CD4-positive, alpha-beta T cell treated with Interferon gamma for 1 hour (primary cell): ENCODE measurements at regions not wholly inside any gene's neighbourhood (a gene's known extent, or its start where the extent isn't known, plus 50 kb on each side); places are given as distances from the start of the nearest gene placed in this dataset.
"Not testable (repeated sequence)": the region's sequence is repeated elsewhere in the genome, so short reads cannot be mapped to it uniquely, and the experiment has no call there.

Source experiments
- DNase-seq: peaks from one replicate; pipeline ENCODE4 v3.0.0-alpha.2; 2020

DNA sequence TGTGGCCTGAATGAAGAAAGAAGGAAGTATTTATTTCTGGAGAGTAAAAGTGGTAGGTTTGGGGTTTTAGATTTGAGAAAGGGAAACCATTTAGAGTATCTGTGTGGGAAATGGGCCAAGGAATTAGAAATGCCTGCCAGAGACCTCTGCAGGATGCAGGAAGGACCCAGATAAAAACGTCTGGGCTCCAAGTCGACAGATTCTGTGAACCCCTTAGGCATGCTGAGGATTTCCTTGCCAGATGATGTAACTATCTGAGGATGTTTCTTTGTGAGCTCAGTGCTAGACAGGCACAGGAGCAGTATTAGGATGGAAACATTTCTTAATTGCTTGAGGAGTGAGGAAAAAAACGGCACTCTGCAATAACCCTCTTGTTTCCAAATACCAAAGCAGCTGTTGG lies 251.8 kb upstream of the DMRT1 start:
- no peak for DNase-seq

GRCh38 chr9:591292-591691 lies 250.2 kb upstream of the DMRT1 start:
- no peak for DNase-seq

GRCh38 chr9:592225-592624 lies 249.3 kb upstream of the DMRT1 start:
- DNase-seq = no peak

- no peak for DNase-seq
Observed at GRCh38 chr9:592733-593132, 248.8 kb upstream of the DMRT1 start.

GRCh38 chr9:593809-594208 lies 247.7 kb upstream of the DMRT1 start:
- DNase-seq = no peak

GRCh38 chr9:596703-597102 lies 244.8 kb upstream of the DMRT1 start:
- DNase-seq = no peak

DNA sequence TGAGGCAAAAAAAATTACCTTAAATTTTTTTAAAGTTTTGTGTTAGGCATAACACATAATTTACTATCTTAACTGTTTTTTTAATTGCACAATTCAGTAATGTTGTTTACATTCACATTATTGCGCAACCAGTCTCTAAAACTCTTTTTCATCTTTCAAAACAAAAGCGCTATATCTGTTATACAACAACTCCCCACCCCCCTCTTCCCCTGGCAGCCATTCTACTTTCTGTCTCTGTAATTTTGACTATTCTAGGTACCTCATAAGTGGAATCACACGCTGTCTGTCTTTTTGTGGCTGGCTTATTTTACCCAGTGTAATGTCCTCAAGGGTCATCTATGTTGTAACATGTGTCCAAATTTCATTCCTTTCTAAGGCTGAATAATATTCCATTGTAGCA lies 241.5 kb upstream of the DMRT1 start:
- DNase-seq = no peak

DNA sequence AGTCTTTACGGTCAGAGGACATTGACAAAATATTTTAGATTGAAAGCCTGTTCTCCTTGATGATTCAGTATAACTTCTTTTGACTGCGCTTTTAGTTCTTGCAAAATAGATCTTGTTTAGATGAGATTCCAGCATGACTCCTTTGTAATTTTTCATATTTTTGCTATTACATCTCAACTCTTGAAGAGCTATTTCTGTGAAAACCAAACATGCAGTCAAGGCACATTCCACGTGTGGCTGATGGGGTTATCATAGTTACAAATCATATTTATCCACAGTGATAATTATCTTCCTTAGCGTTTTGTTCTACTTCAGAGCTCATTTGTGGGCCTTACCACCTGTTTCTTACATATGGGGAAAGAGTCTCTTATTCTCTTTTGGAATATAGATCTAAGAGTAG lies 238.8 kb upstream of the DMRT1 start:
- no peak for DNase-seq

DNA sequence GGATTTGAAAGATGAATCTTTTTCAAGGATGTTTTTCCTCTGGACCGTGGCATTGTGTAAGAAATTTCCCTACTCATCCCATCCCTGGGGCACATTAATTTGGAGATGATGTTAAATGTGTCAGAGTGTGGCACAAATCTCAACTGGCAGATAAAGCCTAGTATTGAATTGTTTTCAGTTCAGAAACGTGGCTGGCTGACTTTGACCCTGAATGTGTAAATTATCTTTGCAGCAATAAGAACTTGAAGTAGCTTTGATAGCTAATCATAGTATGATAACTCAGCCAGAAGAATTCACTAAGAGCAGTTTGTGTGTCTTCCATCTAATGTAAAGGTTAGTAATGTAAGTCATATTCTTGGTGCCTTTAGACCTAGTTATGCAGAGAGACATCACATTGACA lies 238.4 kb upstream of the DMRT1 start:
- no peak for DNase-seq

- DNase-seq = no peak
Observed at GRCh38 chr9:607417-607816, 234.1 kb upstream of the DMRT1 start.

- peak; percentile 47 for DNase-seq
Observed at GRCh38 chr9:613771-614347, 227.6 kb upstream of the DMRT1 start.

DNA sequence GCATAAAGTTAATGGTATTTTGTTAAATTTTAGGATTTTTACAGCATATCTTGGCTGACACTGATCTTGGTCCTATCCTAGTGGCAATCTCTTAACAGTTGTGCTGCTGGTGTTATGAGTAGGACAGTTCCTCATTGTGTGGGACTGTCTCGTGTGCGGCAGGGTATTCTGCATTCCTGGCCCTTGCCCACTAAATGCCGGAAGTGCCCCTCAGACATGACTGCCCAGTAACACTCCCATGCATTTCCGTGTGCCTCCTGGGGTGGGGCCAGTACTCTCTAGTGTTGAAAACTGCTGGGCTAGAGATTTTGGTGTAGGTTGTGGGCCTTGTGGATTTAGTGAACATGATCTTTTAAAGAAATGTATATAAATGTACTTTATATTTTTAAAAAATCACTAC lies 227.1 kb upstream of the DMRT1 start:
- no peak for DNase-seq

DNA sequence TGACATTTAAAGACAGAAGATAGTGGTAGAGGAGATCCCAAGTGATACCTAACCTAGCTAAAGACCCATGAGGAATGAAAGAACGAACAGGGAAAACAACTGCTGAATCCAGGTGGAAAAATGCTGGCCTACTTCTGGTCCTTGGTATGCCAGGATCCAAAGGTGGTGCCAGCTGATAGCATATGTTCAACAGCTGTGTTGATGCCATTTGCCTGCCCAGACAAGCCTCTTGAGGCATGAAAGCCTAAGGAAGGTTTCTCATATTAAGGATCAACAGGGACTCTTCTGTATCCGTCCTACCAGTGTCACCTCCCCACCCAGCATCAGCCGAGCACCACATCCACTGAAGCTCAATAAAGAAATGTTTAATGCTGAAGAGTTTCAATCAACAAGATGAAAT lies 225.7 kb upstream of the DMRT1 start:
- no peak for DNase-seq

GRCh38 chr9:616694-617093 lies 224.8 kb upstream of the DMRT1 start:
- no peak for DNase-seq

- no peak for DNase-seq
Observed at GRCh38 chr9:617445-618085, 223.9 kb upstream of the DMRT1 start.

DNA sequence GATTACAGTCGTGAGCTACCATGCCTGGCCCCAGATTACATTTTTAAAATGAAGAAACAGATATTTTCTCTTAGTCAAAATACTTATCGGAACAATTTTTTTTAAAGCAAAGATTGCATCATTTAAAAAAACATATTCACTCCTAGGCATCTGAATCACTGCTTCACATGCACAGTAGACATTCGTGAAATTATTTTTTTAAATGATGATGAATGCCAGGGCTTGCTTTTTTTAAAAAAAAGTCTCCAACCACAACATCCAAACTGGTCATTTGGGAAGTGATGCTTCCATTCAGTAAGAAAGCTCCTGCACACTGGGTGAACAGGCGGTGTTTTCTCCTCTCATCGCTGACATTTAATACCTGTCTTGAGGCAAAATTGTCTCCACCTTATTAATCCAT lies 223.0 kb upstream of the DMRT1 start:
- DNase-seq = no peak

GRCh38 chr9:621201-621855 lies 220.2 kb upstream of the DMRT1 start:
- DNase-seq = peak; percentile 37

GRCh38 chr9:624935-625500 lies 216.5 kb upstream of the DMRT1 start:
- DNase-seq = no peak

DNA sequence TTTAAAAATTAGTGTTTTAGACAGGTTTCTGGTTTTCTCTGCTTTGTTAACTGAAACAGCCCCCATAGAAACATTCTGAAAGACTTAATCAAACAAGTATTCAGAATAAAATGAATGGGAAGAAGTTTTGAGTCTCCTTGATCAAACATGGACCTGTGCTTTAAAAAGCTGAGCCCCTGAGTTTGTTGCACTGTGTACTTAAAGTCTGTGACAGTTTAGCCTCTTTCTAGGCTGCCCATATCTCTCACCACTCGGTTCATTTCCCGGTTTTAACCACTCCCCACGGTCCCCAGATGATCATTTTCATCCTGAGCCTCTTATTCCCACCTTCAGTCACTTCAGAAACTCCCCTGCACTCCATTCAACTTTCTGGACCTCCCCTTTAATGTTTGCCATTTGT lies 215.9 kb upstream of the DMRT1 start:
- DNase-seq = no peak

- not testable (repeated sequence) for DNase-seq
Observed at GRCh38 chr9:626114-626513, 215.4 kb upstream of the DMRT1 start.

DNA sequence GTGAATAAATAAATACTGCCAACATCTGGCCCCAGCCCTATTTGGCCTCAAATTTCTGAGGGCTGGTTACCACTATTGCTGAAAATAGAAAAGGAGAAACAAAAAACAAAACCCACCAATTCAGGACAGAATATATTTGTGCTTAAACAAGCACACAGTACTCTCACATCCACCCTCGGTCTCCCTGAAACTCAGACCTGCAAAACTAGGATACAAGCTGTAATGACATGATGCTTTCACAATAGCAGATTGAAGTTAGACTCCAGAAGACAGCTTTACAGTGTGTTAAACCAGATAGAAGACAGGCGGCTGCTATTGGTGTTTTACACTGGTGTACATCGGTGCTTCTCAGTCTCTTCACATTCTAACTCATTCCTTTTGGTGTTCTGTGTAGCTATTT lies 214.9 kb upstream of the DMRT1 start:
- no peak for DNase-seq

DNA sequence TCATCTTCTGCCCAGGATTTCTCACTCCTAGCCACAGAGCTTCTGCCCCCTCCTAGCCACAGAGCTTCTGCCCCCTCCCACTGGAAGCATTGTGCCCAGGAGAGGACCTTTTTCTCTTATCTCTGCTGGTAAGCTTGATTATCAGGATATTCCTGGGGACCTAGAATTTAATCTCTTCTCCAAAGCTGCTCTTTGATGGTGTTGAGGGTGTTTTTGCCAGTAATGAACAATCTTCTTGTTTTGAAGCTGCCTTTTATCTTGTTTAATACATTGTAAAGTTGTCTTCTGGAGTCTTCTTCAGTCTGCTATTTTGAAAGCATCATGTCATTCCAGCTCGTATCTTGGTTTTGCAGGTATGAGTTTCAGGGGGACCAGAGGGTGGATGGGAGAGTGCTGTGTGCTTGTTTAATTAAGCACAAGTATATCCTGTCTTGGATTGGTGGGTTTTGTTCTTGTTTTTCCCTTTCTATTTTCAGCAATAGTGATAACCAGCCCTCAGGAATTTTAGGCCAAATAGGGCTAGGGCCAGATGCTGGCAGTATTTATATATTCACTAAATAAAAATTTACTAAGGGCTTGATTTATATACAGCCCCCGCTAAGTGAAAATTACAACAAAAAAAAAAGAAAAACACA lies 214.0 kb upstream of the DMRT1 start:
- DNase-seq = no peak

- no peak for DNase-seq
Observed at GRCh38 chr9:629146-629545, 212.4 kb upstream of the DMRT1 start.

DNA sequence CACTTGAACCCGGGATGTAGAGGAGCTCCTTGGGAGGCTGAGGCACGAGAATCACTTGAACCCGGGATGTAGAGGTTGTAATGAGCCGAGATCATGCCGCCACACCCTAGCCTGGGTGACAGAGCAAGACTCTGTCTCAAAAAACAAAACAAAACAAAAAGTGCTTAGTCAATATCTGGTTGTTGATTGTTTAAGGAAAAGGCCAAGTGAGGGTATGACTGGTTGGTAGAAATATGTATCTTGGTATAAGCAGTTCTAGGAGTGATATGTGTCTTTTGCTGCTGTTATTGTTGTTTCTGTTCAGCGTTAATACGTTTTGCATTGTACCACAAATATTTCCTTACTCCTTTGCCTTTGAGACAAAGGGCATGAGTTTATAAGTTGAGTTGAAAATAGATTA lies 210.7 kb upstream of the DMRT1 start:
- no peak for DNase-seq
